ENCODE measurements at regions not wholly inside any gene's neighbourhood (a gene's known extent, or its start where the extent isn't known, plus 50 kb on each side); places are given as distances from the start of the nearest gene placed in this dataset.

DNA sequence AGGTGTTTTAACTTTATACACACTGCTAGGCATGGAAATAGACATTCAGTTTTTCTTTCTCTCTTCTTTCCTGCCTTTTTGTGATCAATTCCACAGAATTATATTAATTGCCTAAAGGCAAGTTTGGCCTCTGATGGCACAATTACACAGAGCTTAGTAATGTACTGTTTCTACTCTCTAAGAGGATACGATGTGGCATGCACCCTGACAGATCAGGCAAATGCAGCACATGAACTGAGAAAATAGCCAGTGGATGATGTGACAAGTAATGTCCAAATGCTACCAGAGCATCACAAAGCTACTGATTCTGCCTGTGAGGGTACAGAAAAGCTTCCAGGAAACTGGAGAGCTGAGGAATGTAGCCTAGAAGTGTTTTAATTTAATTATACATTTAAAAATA lies 233.8 kb upstream of the PRR20A start:
- no peak overlapping the region for H3K4me3 Mint-ChIP-seq
- no peak overlapping the region for H2AFZ ChIP-seq (ENCODE audit: insufficient read depth, low read depth, low read length, poor library complexity, severe bottlenecking)
- no peak overlapping the region for H3K9ac ChIP-seq (ENCODE audit: low read length)
- CTCF ChIA-PET: no interaction called here
- no peak overlapping the region for H3K27ac ChIP-seq (ENCODE audit: low read length in 2 of 2)
- TF ChIP-seq, protein P1, sequence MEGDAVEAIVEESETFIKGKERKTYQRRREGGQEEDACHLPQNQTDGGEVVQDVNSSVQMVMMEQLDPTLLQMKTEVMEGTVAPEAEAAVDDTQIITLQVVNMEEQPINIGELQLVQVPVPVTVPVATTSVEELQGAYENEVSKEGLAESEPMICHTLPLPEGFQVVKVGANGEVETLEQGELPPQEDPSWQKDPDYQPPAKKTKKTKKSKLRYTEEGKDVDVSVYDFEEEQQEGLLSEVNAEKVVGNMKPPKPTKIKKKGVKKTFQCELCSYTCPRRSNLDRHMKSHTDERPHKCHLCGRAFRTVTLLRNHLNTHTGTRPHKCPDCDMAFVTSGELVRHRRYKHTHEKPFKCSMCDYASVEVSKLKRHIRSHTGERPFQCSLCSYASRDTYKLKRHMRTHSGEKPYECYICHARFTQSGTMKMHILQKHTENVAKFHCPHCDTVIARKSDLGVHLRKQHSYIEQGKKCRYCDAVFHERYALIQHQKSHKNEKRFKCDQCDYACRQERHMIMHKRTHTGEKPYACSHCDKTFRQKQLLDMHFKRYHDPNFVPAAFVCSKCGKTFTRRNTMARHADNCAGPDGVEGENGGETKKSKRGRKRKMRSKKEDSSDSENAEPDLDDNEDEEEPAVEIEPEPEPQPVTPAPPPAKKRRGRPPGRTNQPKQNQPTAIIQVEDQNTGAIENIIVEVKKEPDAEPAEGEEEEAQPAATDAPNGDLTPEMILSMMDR (IDR thresholded peaks at IDR 0.05): no peak
- TF ChIP-seq EZH2 (IDR thresholded peaks at IDR 0.05; ENCODE audit: borderline replicate concordance, insufficient read depth, low read depth, low read length, poor library complexity, severe bottlenecking): no peak
- no peak overlapping the region for H3K4me3 ChIP-seq (ENCODE audit: control extremely low read depth in 1 of 5, extremely low read depth in 1 of 5, insufficient read depth in 1 of 5, low read depth in 2 of 5, low read length in 4 of 5)
- intact Hi-C loops (cut with micrococcal nuclease): no loop called here
- H3K27me3 ChIP-seq (replicated peaks in 1 of 4; ENCODE audit: control extremely low read depth in 1 of 4, control insufficient read depth in 3 of 4, insufficient read depth in 4 of 4, low read length in 3 of 4): no peaks in the 10 kb centered on the region
- no peak overlapping the region for H3K4me2 ChIP-seq (replicated peaks; ENCODE audit: low read depth, low read length, poor library complexity, severe bottlenecking)
- H3K4me1 ChIP-seq (ENCODE audit: control insufficient read depth in 2 of 2, insufficient read depth in 2 of 2, low read length in 2 of 2): no peaks in the 10 kb centered on the region
- no peaks in the 10 kb centered on the region for H3K4me1 Mint-ChIP-seq
- no peaks in the 10 kb centered on the region for H3K27me3 Mint-ChIP-seq
- WGBS (ENCODE audit: insufficient coverage): no CpG with 5 or more reads among the region's 1 CpG
- H3K27ac Mint-ChIP-seq: no peak overlapping the region
- H3K9me3 Mint-ChIP-seq (ENCODE audit: insufficient read depth): no peaks in the 10 kb centered on the region
- no peaks in the 10 kb centered on the region for H3K36me3 ChIP-seq (replicated peaks in 1 of 2; ENCODE audit: control extremely low read depth in 1 of 2, control insufficient read depth in 1 of 2, extremely low read depth in 1 of 2, insufficient read depth in 2 of 2, low read length in 1 of 2)
- no peaks in the 10 kb centered on the region for H4K20me1 ChIP-seq (ENCODE audit: control insufficient read depth, insufficient read depth, low read length, poor library complexity, severe bottlenecking)
- ATAC-seq (ENCODE audit: low read depth) (no peak), DNase-seq (no peak)
- H3K9me3 ChIP-seq (ENCODE audit: control extremely low read depth in 1 of 3, control insufficient read depth in 2 of 3, insufficient read depth in 1 of 3, low read length in 2 of 3): peaks cover 0 to 12% (median 0%) of the 10 kb centered on the region in 3 donors
- POLR2A ChIA-PET: no interaction called here
- no peaks in the 10 kb centered on the region for H3K79me2 ChIP-seq (ENCODE audit: control insufficient read depth, insufficient read depth, low read length)

DNA sequence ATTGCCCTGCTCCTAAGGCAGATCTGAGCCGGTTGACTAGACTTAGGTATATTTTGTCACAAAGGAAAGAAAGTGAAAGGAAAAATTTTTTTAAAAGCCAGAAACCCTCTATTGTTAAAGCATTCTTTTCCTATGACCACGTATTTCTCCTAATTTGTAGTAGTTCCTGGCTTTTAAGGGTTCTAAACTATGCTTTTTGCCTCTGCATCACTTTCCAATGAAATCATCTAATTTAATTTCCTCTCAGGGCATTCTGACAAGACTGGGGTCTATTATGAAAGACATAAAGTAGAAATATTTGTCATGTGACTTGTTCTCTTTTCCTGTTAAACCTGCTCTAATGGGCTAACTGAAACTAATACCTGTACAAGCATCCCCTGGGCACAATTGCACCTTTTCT lies 233.0 kb upstream of the PRR20A start:
- DNase-seq: no peak
- no peak overlapping the region for H3K27ac Mint-ChIP-seq
- no CpG with 5 or more reads among the region's 2 CpGs for WGBS (ENCODE audit: insufficient coverage)
- ChIA-PET POLR2A (no interaction called here), CTCF (no interaction called here)
- no peak overlapping the region for H3K4me3 Mint-ChIP-seq
- Histone ChIP-seq H3K4me1 (ENCODE audit: control insufficient read depth in 2 of 2, insufficient read depth in 2 of 2, low read length in 2 of 2) (no peaks in the 10 kb centered on the region), H3K27me3 (replicated peaks in 1 of 4; ENCODE audit: control extremely low read depth in 1 of 4, control insufficient read depth in 3 of 4, insufficient read depth in 4 of 4, low read length in 3 of 4) (no peaks in the 10 kb centered on the region), H3K4me3 (ENCODE audit: control extremely low read depth in 1 of 5, extremely low read depth in 1 of 5, insufficient read depth in 1 of 5, low read depth in 2 of 5, low read length in 4 of 5) (no peak overlapping the region), H3K9ac (ENCODE audit: low read length) (no peak overlapping the region), H3K36me3 (replicated peaks in 1 of 2; ENCODE audit: control extremely low read depth in 1 of 2, control insufficient read depth in 1 of 2, extremely low read depth in 1 of 2, insufficient read depth in 2 of 2, low read length in 1 of 2) (no peaks in the 10 kb centered on the region), H2AFZ (ENCODE audit: insufficient read depth, low read depth, low read length, poor library complexity, severe bottlenecking) (no peak overlapping the region), H3K79me2 (ENCODE audit: control insufficient read depth, insufficient read depth, low read length) (no peaks in the 10 kb centered on the region), H4K20me1 (ENCODE audit: control insufficient read depth, insufficient read depth, low read length, poor library complexity, severe bottlenecking) (no peaks in the 10 kb centered on the region), H3K27ac (ENCODE audit: low read length in 2 of 2) (no peak overlapping the region), H3K9me3 (ENCODE audit: control extremely low read depth in 1 of 3, control insufficient read depth in 2 of 3, insufficient read depth in 1 of 3, low read length in 2 of 3) (peaks cover 0 to 9% (median 0%) of the 10 kb centered on the region in 3 donors), H3K4me2 (replicated peaks; ENCODE audit: low read depth, low read length, poor library complexity, severe bottlenecking) (no peak overlapping the region)
- no peak for ATAC-seq (ENCODE audit: low read depth)
- TF ChIP-seq, protein P1 (IDR thresholded peaks at IDR 0.05): no peak
- no peak for TF ChIP-seq EZH2 (IDR thresholded peaks at IDR 0.05; ENCODE audit: borderline replicate concordance, insufficient read depth, low read depth, low read length, poor library complexity, severe bottlenecking)
- intact Hi-C loops (cut with micrococcal nuclease): no loop called here
- H3K9me3 Mint-ChIP-seq (ENCODE audit: insufficient read depth): no peaks in the 10 kb centered on the region
- H3K4me1 Mint-ChIP-seq: no peaks in the 10 kb centered on the region
- H3K27me3 Mint-ChIP-seq: no peaks in the 10 kb centered on the region

Data from B cell (primary cell).